Osteocyte (in vitro differentiated cells): ENCODE measurements at regions not wholly inside any gene's neighbourhood (a gene's known extent, or its start where the extent isn't known, plus 50 kb on each side); places are given as distances from the start of the nearest gene placed in this dataset.

Experiments used
- DNase-seq: peaks from one replicate; pipeline ENCODE4 v3.0.0; 2021; ENCODE audit warnings: mixed read lengths; ENCODE audit not compliant: unreplicated experiment; ENCODE audit errors: extremely low spot score
- H3K27ac Mint-ChIP-seq: one replicate; pipeline ENCODE4 v1.8.0; 2021; ENCODE audit warnings: mild to moderate bottlenecking, mixed read lengths; ENCODE audit not compliant: unreplicated experiment
- H3K27me3 Mint-ChIP-seq: one replicate; pipeline ENCODE4 v1.8.0; 2021; ENCODE audit warnings: mixed read lengths; ENCODE audit not compliant: unreplicated experiment
- H3K36me3 Mint-ChIP-seq: one replicate; pipeline ENCODE4 v1.8.0; 2021; ENCODE audit warnings: mixed read lengths; ENCODE audit not compliant: unreplicated experiment
- H3K4me1 Mint-ChIP-seq: one replicate; pipeline ENCODE4 v1.8.0; 2021; ENCODE audit warnings: mixed read lengths; ENCODE audit not compliant: unreplicated experiment
- H3K4me3 Mint-ChIP-seq: one replicate; pipeline ENCODE4 v1.8.0; 2021; ENCODE audit warnings: mild to moderate bottlenecking, moderate library complexity, mixed read lengths; ENCODE audit not compliant: unreplicated experiment
- H3K9me3 Mint-ChIP-seq: one replicate; pipeline ENCODE4 v1.8.0; 2021; ENCODE audit warnings: mixed read lengths; ENCODE audit not compliant: unreplicated experiment
- TF ChIP-seq, protein P1 (sequence below): fragments of 200-600 bp; sonication (generic); IDR thresholded peaks from 2 replicates; pipeline ENCODE4 v1.5.0; 2021; ENCODE audit warnings: antibody characterized with exemption, mild to moderate bottlenecking, moderate library complexity

- H3K9me3 Mint-ChIP-seq = no peaks in the 10 kb centered on the region
- no peak overlapping the region for H3K4me3 Mint-ChIP-seq
- DNase-seq = no peak
- H3K27me3 Mint-ChIP-seq = peaks cover 5% of the 10 kb centered on the region
- peaks cover 4% of the 10 kb centered on the region for H3K4me1 Mint-ChIP-seq
- no peaks in the 10 kb centered on the region for H3K36me3 Mint-ChIP-seq
- no peak overlapping the region for H3K27ac Mint-ChIP-seq
- TF ChIP-seq, protein P1, sequence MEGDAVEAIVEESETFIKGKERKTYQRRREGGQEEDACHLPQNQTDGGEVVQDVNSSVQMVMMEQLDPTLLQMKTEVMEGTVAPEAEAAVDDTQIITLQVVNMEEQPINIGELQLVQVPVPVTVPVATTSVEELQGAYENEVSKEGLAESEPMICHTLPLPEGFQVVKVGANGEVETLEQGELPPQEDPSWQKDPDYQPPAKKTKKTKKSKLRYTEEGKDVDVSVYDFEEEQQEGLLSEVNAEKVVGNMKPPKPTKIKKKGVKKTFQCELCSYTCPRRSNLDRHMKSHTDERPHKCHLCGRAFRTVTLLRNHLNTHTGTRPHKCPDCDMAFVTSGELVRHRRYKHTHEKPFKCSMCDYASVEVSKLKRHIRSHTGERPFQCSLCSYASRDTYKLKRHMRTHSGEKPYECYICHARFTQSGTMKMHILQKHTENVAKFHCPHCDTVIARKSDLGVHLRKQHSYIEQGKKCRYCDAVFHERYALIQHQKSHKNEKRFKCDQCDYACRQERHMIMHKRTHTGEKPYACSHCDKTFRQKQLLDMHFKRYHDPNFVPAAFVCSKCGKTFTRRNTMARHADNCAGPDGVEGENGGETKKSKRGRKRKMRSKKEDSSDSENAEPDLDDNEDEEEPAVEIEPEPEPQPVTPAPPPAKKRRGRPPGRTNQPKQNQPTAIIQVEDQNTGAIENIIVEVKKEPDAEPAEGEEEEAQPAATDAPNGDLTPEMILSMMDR = no peak
Measured at GRCh38 chr10:118965096-118965495, 64.4 kb upstream of the NANOS1 start.

DNA sequence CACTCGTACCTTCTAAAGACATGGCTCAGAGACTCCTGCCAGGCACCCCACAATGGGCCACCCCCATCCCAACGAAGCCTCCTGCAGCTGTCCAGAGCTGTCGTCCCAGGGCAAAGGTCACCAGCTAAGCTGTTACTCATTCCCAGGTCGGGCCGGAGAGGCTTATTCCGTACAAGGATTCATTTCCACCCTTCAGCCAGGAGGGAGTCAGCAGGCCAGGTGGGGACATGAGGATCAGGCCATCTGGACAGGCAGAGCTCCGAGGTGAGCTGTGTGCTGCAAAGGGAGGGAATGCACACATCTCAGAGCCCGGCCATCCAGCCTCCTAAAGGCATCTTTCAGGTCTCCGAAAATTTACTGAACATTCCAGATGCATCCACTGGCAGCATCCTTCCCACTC lies 63.9 kb upstream of the NANOS1 start:
- H3K27me3 Mint-ChIP-seq = peaks cover 7% of the 10 kb centered on the region
- H3K9me3 Mint-ChIP-seq = no peaks in the 10 kb centered on the region
- H3K4me3 Mint-ChIP-seq = no peak overlapping the region
- H3K27ac Mint-ChIP-seq = no peak overlapping the region
- DNase-seq = no peak
- peaks cover 3% of the 10 kb centered on the region for H3K4me1 Mint-ChIP-seq
- H3K36me3 Mint-ChIP-seq = no peaks in the 10 kb centered on the region
- TF ChIP-seq, protein P1 = no peak

DNA sequence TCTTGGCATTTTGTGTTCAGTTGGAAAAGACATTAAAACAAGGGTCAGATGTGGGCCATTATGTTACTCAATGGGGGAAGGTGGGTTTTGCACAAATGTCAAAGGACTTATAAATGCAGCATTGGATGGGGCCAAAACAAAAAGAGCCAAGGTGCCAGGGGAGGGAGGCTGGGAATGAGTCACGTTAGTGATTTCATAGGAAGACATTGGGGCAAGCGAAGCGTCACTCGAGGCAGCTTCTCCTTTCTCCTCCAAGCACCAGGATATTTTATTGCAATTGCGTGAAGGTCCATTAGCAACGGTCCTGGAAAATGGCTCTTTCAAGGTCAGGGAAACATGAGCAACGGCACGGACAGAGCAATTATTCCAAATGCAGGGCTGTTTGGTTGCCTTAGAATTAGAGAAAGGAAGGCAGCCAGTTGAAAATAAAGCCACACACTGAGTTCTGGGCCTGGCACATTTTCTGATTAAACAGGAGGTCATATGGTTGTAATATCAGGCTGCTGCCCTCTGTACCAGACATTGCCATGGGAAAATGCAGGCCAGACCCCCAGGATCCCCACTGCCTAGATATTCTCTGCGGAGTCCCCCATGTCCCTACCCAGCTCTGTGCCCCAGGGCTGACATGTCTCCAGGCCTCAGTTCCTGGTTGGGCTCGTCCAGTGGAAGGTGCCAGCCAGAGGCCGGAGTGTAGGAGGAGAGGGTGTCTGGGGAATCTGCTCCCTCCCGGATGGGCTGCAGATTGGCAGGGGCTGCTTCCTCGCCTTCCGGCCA lies 63.3 kb upstream of the NANOS1 start:
- TF ChIP-seq, protein P1 = no peak
- Mint-ChIP-seq H3K27ac (no peak overlapping the region), H3K4me1 (peaks cover 3% of the 10 kb centered on the region), H3K36me3 (no peaks in the 10 kb centered on the region), H3K4me3 (no peak overlapping the region), H3K27me3 (peaks cover 11% of the 10 kb centered on the region), H3K9me3 (no peaks in the 10 kb centered on the region)
- no peak for DNase-seq

DNA sequence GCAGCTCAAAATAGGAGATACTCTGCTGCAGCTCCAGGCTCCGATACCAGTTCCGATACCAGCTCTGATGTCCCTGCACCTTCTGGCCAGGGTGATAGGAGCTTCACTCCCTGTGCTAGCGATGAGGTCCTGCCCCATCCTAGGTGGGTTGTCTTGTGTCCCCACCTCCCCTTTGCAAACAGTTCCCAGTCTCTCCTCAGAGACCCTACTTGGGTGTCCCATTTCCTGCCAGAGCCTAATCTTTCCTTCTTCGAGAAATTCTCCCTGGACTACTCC lies 62.7 kb upstream of the NANOS1 start:
- peaks cover 3% of the 10 kb centered on the region for H3K4me1 Mint-ChIP-seq
- no peak overlapping the region for H3K4me3 Mint-ChIP-seq
- H3K36me3 Mint-ChIP-seq = no peaks in the 10 kb centered on the region
- peaks cover 17% of the 10 kb centered on the region for H3K27me3 Mint-ChIP-seq
- TF ChIP-seq, protein P1 = no peak
- H3K27ac Mint-ChIP-seq = no peak overlapping the region
- no peaks in the 10 kb centered on the region for H3K9me3 Mint-ChIP-seq
- DNase-seq = no peak

DNA sequence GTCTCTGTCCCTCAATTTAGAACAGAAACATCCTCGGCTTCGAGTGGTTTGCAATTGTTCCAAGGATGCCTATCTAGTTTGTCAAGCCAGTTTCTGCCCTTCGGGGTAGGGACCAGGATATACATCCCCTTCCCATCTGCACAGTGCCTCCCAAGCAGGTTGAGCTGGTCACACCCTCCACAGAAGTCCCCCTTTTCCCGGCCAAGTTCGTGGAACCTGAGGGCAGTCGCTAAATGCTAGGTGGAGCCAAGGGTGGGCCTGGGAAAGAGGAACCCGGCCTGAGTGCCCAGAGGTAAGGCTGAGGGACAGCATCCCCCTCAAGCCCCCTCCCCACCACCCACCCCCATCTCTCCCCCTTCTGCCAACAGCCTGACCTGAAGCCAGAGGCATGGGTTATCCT lies 62.4 kb upstream of the NANOS1 start:
- Mint-ChIP-seq H3K36me3 (no peaks in the 10 kb centered on the region), H3K27me3 (peaks cover 20% of the 10 kb centered on the region), H3K27ac (no peak overlapping the region), H3K4me3 (no peak overlapping the region), H3K4me1 (no peaks in the 10 kb centered on the region), H3K9me3 (no peaks in the 10 kb centered on the region)
- TF ChIP-seq, protein P1 = no peak
- no peak for DNase-seq
